ENCODE measurements at regions not wholly inside any gene's neighbourhood (a gene's known extent, or its start where the extent isn't known, plus 50 kb on each side); places are given as distances from the start of the nearest gene placed in this dataset.

GRCh38 chr2:198715302-198715835 is 742.4 kb downstream of the SATB2 start:
- H3K9me3 ChIP-seq (ENCODE audit: control insufficient read depth, low read depth, low read length): no peaks in the 10 kb centered on the region
- H3K4me2 ChIP-seq (ENCODE audit: control insufficient read depth, extremely low read depth, insufficient read depth, low read depth, low read length): no peak overlapping the region
- H3K4me1 ChIP-seq (ENCODE audit: control insufficient read depth, extremely low read depth, insufficient read depth, low read length): no peaks in the 10 kb centered on the region
- TF ChIP-seq CTCF (optimal IDR thresholded peaks at IDR 0.05 in 1 of 3, IDR thresholded peaks at IDR 0.05 in 1 of 3, conservative IDR thresholded peaks at IDR 0.05 in 1 of 3; ENCODE audit: extremely low read depth in 1 of 3, insufficient read depth in 2 of 3, low read length in 3 of 3) (no peak), EZH2 (IDR thresholded peaks at IDR 0.05; ENCODE audit: low read length) (no peak)
- H3K9me1 ChIP-seq (ENCODE audit: control insufficient read depth, extremely low read depth, insufficient read depth, low read length): no peaks in the 10 kb centered on the region
- no peak for DNase-seq (ENCODE audit: low read depth, low spot score)
- H3K27ac ChIP-seq (ENCODE audit: control insufficient read depth, insufficient read depth, low read length): no peak overlapping the region
- no peaks in the 10 kb centered on the region for H3K79me2 ChIP-seq (ENCODE audit: control insufficient read depth, insufficient read depth, low read length)
- no peaks in the 10 kb centered on the region for H3K36me3 ChIP-seq (ENCODE audit: control insufficient read depth in 2 of 2, extremely low read depth in 1 of 2, insufficient read depth in 2 of 2, low read length in 2 of 2)
- no peak overlapping the region for H2AFZ ChIP-seq (ENCODE audit: control insufficient read depth, low read length)
- H4K20me1 ChIP-seq (ENCODE audit: control insufficient read depth, extremely low read depth, insufficient read depth, low read length): no peaks in the 10 kb centered on the region
- dilution Hi-C loops (cut with MboI; ENCODE audit: extremely low pct_ligation_motif_present, low sequenced_read_pairs): no loop called here
- no peak for FAIRE-seq
- no peak overlapping the region for H3K9ac ChIP-seq (ENCODE audit: control insufficient read depth, extremely low read depth, insufficient read depth, low read length)
- no peaks in the 10 kb centered on the region for H3K27me3 ChIP-seq (ENCODE audit: control insufficient read depth, extremely low read depth, insufficient read depth, low read length)
- no peak overlapping the region for H3K4me3 ChIP-seq (ENCODE audit: control insufficient read depth in 2 of 3, extremely low read depth in 1 of 3, insufficient read depth in 2 of 3, low read depth in 1 of 3, low read length in 3 of 3)

- dilution Hi-C loops (cut with MboI; ENCODE audit: extremely low pct_ligation_motif_present, low sequenced_read_pairs): no loop called here
- no peaks in the 10 kb centered on the region for H3K79me2 ChIP-seq (ENCODE audit: control insufficient read depth, insufficient read depth, low read length)
Observed at GRCh38 chr2:198712485-198712884, 745.3 kb downstream of the SATB2 start.

More at GRCh38 chr2:198712485-198712884, 745.3 kb downstream of the SATB2 start:
- Histone ChIP-seq H3K4me3 (ENCODE audit: control insufficient read depth in 2 of 3, extremely low read depth in 1 of 3, insufficient read depth in 2 of 3, low read depth in 1 of 3, low read length in 3 of 3) (no peak overlapping the region), H3K9ac (ENCODE audit: control insufficient read depth, extremely low read depth, insufficient read depth, low read length) (no peak overlapping the region), H4K20me1 (ENCODE audit: control insufficient read depth, extremely low read depth, insufficient read depth, low read length) (no peaks in the 10 kb centered on the region), H3K27ac (ENCODE audit: control insufficient read depth, insufficient read depth, low read length) (no peak overlapping the region), H3K4me2 (ENCODE audit: control insufficient read depth, extremely low read depth, insufficient read depth, low read depth, low read length) (no peak overlapping the region), H3K9me3 (ENCODE audit: control insufficient read depth, low read depth, low read length) (no peaks in the 10 kb centered on the region), H3K9me1 (ENCODE audit: control insufficient read depth, extremely low read depth, insufficient read depth, low read length) (no peaks in the 10 kb centered on the region), H3K36me3 (ENCODE audit: control insufficient read depth in 2 of 2, extremely low read depth in 1 of 2, insufficient read depth in 2 of 2, low read length in 2 of 2) (no peaks in the 10 kb centered on the region), H2AFZ (ENCODE audit: control insufficient read depth, low read length) (no peak overlapping the region), H3K4me1 (ENCODE audit: control insufficient read depth, extremely low read depth, insufficient read depth, low read length) (no peaks in the 10 kb centered on the region), H3K27me3 (ENCODE audit: control insufficient read depth, extremely low read depth, insufficient read depth, low read length) (no peaks in the 10 kb centered on the region)
- DNase-seq (ENCODE audit: low read depth, low spot score) (no peak), FAIRE-seq (no peak)
- TF ChIP-seq EZH2 (IDR thresholded peaks at IDR 0.05; ENCODE audit: low read length) (no peak), CTCF (optimal IDR thresholded peaks at IDR 0.05 in 1 of 3, IDR thresholded peaks at IDR 0.05 in 1 of 3, conservative IDR thresholded peaks at IDR 0.05 in 1 of 3; ENCODE audit: extremely low read depth in 1 of 3, insufficient read depth in 2 of 3, low read length in 3 of 3) (no peak)

All from keratinocyte (primary cell).